Fibroblast of skin of right quadriceps (primary cell): ENCODE measurements at regions not wholly inside any gene's neighbourhood (a gene's known extent, or its start where the extent isn't known, plus 50 kb on each side); places are given as distances from the start of the nearest gene placed in this dataset.

Experiments
- DNase-seq: peaks from one replicate; pipeline ENCODE4 v3.0.0-alpha.2; 2013

DNA sequence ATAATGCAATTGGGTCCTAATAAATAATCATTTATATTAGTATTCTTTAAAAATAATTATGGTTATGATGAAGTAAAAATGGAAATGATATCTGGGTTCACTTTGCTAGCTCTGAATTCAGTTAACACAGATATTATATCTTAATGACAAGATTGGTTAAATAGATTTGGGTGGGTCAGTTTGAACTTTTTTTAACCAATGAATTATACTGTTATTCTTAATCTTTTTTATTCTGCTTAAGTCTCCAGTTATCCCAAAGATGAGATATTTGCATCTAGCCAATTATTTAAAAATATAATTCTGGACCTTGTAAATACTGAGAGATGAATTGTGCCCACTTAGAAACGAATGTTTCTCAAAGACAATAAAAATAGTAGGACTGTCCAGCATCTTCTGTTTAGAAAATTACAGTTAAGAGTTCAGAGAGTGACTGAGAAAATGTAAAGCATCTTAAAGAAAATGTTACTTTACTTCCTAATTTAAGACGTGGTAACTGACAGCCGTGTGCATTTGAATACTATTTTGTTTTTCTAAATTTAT lies 345.2 kb downstream of the USP25 start:
- DNase-seq: no peak

DNA sequence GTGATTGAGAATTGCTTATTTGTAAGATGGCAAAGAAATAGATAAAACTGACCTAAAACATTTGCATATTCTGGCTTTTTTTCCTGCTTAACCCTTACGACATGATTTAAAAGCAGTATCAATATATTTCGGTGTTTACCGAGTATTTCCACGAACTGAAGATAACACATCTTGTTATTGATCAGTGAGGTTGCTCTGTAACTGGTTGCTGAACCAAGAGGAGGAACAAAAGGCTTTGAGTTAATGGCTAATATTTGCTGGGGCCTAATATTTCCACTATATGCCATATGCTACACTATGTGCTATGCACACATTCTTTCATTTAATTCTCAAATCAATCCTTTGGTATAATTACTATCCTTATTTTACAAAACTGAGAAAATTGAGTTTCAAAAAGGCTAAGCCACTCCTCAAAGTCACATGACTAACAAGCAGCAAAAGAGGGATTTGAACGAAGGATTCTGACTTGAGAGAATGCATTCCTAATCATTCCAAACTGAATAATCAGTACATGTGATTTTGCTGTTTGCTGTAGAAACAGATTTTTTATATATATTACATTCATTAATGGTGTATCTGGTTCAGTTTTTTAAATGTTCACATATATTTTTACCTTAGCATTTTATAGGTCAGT lies 346.0 kb downstream of the USP25 start:
- DNase-seq: no peak

DNA sequence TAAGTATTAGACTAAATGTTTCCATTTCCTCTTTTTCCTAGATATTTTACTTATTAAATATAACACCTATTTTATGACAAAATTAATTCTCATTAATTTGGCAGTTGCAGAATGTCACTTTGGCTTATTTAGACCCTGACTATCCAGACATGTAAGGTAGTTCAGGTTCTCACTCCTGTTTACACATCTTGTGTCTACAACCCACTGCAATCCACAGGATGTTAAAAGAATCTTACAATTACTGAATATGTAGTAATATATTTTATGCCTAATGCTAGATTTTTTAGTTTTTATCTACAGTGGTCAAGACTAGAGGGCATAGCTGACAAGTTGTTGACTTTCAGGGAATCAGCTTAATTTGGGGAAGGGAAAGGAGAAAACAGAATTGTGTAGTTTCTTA lies 346.7 kb downstream of the USP25 start:
- DNase-seq: no peak

DNA sequence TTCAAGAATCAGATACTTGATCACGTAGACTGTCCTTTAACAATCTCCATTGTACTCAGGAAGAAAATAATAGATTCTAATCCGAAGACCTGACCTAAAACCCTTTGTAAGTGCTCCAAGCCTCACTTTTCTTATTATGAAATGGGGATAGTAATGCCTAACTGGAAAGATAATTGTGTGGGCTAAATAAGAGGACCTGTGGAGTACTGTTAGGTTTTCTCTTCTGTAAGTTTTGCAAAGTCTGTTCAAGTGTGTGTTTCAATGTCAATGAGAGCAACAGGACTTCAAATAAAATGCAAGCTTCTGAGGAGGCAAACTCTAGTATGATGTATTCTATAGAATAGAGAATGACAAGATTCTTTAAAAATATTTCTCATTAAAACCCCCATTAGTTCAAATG lies 348.6 kb downstream of the USP25 start:
- no peak for DNase-seq

DNA sequence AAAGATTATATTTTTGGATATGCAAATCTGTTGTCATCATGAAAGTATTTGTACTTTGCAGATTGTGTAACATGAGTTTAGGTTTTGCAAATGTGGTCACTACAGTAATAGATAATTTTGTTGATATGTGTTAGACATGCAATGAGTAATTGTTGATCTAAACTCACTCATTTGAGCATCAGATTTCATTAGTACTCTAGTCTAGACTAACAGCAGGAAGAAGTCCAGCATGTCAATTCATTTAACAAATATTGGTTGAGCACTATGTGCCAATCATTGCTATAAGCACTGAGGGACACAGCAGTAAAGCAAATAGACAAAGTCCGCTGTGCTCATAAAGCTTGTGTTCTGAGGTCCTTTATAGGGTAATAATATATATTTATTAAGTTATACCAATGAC lies 350.0 kb downstream of the USP25 start:
- DNase-seq: peak; percentile 70

DNA sequence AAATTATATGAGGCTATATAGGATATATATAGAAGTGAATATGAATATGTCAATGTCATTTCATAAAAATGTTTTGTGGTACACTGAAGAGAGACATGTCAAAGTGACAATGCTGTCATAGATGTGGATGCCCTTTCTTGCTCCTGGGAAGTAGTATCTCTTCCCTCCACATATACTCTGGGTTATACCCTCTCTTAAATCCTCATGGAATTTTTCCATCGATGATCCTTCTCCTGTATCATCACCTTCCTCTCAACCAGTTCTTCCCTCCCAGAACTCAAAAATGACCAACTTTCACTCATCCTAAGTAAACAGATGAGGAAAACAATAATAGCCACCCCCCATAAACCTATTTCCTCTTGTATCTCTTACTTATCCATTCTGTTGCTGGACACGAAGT lies 351.5 kb downstream of the USP25 start:
- no peak for DNase-seq

DNA sequence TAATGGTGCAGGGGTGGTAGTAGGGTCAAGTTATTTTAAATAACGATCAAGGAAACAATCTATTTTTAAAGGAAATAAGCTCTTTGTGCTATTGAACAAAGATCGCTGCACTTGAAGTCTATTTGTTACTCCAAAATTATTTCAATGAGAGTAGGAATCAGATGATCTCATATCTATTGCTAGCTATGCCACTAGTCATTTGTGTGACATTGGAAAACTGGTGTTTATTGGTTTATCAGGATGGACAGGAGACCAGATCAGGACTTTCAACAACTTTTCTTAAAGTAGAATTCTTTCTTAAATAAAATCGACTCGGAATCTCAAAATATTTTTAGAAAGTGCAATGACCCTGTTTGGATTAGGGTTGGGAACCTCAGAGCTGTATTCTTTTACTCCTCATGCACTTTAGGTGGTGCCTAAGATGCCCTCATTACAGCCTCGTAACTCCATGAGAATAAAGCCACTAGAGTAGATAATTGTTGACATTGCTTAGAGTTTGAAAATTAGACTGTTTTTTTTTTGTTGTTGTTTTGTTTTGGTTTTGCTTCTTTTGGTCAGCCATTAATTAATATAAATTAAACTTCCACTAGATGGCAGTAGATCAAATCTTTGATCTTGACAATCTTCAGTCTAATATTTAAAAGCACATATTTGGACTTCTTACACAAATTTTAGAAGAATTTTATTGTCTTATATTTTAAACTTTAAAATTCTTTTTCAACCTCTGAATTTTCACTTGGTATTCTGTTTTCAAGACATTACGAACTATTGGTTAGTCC lies 352.4 kb downstream of the USP25 start:
- no peak for DNase-seq

DNA sequence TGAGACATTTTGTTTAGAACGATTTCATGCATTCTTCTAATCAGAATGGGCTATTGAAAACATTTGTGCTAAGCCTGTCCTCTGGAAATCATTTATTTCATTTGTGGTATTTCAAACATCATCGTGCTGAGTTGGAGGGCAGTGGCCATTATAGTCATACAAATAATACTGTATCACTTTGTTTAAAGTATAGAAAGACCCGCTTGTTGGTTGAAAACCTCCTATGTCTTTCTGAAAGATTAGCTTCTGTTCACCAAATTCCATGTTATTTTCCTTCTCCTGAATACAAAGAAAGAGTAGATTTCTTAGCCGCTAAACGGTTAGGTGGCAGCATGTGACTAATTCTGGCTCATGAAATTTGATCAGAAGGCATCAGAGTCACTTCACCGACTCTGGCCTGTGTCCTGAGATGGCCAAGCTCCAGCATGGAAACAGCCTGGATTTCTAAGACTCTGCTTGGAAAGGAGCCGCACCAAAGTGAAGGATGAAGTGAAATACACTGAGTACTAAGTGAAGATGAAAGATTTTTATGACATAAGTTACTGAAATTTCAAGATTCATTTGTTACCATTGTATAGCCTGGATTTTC lies 355.1 kb downstream of the USP25 start:
- peak; percentile 46 for DNase-seq

DNA sequence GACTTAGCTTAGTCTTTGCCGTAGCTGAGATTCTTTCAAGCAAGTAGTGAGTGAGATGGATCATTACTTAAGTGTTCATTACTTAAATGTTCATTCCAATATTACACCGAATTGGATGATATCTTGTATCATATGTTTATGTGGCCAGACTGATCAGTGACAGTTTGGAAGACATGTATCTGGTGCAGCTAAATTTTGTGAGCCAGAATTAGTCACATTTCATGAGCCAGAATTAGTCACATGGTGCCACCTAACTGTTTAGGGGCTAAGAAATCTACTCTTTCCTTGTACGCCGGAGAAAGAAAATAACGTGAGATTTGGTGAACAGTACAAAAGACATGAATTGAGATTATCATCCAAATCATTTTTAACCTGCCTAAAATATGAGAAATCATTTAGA lies 355.6 kb downstream of the USP25 start:
- no peak for DNase-seq

DNA sequence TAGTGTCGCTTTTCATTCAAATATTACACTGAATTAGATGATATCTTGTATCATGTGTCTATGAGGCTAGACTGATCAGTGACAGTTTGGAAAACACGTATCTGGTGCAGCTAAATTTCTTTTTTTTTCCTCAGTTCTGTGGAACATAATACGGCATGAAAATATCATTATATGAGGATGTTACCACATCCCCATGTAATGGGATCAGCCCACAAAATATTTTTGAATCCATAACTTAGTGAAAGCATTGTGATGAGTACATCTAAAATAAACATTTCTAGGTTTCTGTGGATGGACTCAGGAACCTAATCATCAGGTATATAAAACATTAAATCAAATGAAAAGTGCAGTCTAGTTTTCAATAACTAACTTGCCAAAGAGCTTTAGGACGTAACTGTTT lies 356.3 kb downstream of the USP25 start:
- peak; percentile 34 for DNase-seq

DNA sequence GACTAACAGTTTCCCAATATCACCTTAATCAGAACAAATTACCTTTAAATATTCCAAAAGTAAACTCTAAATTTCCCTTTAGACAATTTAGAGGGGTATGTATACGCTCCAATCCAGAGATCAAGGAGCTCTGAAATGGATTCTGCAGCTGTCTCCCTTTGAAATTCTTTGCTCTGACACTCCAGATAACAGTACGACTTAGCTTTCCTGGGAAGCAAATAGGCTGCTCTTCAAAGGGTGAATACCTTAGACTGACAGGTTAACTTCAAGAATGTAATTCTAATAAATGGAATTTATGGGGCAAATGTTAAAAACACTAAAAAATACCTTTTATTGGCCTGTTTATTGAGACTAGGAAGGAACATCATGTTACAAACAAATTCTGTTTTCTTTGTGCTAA lies 357.2 kb downstream of the USP25 start:
- no peak for DNase-seq

DNA sequence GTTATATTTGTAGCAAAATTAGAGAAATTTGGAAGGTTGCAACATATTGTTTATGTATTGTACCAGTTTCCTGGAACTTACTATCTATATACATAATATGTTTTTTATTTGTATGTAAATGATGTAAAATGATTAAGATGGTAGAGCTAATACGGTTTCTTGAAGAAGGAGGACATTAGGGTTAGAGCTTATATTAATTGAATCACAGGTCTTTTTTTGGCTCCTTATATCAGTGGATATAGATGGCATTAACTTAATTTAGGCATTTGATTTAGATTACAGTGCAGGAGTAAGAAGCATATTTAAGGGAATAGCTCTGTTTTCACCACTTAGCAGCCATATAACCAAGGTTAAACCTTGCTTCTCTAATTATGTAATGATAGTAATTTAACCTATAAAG lies 357.7 kb downstream of the USP25 start:
- no peak for DNase-seq

DNA sequence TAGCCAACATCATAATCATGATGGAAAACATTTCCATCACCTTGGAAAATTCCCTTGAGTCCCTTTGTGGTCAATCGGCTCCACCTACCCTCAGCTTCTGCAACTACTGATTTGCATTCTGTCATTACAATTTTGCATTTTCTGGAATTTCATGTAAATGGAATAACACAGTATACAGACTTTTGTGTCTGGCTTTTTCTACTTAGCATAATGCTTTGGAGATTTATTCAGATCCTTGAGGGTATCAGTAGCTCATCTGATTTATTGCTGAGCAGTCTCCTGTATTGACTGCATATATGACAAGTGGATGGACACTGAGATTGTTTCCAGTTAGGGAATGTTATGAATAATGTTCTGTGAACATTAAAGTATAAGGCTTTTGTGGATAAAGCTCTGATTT lies 358.3 kb downstream of the USP25 start:
- no peak for DNase-seq

DNA sequence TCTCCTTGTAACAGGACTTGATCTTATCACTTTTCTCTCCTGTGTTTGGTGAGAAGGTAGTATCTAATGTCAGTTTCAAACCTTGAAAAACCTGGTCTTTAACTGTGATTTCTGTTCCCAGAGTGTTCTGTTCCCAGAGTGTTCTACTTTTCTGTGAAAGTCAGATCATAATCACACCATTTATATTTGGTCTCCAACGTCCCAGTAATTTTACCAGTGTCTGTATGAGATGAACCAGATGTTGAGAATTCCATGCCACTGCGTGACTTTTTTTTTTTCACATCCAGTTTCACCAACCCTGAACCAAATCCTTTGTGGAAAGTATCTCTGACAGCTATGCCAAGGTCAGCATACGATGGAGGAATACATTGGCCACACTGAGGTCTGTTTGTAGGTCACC lies 365.2 kb downstream of the USP25 start:
- no peak for DNase-seq

DNA sequence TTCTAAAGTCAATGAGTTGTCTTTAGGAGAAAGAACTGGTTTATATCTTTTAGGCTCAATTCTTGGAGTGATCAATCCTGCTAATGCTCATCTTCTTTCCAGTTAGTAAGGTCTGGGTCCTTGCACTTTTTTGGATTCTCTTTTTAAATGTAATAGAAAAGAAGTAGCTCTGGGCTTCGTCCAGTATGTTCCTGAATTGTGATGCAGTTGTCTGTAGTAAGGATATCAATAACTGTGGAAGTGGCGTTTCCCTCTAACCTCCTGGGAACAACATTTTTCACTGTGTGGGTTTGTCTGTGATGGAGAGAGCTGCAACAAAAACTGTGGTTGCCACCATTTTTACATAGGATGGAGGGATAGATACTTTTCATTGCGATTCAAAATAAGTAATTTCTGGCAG lies 367.2 kb downstream of the USP25 start:
- DNase-seq: no peak

DNA sequence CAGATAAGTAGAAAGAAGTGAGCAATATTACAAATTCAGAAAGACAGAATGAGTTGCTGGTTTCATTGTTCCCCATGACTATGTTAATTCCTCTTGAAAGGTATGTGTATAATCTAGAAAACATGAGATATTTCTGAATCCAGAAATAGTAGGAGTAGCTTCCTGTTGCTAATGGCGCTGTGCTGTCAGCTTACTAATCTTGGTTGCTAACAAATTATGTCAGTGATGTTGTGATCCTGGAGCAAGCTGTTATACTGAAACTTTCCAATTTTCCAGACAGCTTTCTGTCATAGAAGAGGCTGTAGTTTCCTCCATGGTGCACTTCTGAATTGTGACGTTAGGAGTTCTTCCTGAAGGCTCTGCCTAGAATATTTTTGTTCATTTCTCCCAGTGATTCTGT lies 372.3 kb downstream of the USP25 start:
- DNase-seq: peak; percentile 8

DNA sequence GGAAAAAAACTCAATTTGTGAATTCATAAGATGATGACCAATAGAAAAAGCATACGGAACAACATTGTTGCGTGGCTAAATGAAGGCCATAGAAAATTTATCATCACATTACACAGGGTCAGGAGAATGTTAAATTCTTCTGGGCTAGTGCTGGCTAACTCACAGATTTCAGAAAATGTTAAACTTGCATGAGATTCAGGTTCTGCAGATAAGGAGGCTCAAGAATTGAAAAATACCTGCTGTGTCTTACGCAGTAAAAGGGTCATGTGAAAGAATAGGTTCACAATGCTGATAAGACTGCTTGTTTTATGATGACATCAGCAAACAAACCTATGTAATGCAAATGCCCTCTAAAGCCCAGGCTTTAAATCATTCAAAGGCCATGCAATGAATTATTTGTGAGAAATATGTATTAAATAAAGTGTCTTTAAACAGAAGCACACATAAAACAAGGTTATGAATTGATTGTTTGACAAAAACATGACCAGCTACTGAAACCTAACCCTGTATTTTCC lies 378.8 kb downstream of the USP25 start:
- no peak for DNase-seq

DNA sequence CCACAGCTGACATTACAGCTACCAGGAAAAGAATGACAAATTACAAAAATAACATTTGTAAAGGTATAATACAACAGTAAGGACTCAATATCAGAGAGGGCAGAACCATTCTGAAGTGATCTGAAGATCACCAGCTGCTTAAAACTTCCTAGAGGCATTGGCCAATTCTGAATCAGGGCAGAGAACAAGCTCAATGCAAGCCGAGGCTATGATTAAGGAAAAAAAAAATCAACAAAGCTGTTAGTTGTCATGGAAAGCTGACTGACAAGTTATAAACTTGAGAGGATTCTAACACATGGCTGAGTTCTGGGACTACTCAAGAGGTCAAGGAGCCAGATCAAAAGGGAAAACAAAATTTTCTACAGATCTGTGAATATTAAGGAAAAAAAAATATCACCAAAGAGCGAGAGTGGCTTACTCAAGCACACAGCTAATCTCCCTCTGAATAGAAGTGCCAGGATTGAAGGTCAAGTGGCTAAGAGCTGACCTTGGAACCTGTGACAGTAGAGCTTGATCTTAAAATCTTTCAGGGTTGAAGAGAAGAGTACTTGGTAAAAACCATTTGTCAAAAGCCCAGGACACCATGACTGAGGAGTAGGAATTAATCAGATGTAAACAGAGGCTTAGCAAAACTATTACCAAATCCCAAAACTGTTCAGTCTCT lies 383.4 kb downstream of the USP25 start:
- no peak for DNase-seq

DNA sequence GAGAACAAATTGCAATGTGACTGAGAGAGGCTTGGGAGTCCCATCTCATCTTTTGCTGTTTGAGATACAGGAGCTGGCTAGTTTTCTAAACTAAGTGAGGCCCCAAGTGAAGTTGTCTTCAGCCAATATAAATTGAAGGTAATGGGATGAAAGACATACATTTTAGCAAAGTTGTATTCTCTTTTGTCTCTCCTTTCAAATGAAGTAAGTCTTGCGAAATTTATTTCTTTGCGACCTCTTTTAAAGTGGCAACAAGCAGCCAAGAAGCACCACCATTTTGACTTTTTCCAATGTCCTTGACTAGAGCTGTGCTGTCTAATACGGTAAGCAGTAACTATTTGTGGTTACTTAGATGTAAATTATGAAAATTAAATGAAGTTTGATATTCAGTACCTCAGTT lies 385.7 kb downstream of the USP25 start:
- DNase-seq: no peak

DNA sequence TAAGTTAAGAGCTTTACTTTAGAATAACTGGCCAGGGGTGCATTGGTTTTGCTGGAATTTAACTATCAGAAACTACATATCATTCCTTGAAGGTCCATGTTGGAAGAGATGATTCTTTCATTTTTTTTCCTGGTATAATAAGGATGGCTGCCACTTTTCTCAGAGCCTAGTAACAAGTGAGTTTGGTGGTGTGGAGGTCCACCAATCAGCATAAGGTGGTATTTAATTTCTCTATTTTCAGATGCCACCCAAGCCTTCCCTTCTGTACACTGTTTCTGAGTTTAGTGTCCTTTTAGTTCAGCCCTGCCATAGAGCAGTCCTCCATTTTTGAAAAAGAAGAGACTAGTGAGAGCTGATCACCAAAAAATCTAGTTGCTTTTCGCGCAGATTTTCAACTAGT lies 386.3 kb downstream of the USP25 start:
- no peak for DNase-seq

DNA sequence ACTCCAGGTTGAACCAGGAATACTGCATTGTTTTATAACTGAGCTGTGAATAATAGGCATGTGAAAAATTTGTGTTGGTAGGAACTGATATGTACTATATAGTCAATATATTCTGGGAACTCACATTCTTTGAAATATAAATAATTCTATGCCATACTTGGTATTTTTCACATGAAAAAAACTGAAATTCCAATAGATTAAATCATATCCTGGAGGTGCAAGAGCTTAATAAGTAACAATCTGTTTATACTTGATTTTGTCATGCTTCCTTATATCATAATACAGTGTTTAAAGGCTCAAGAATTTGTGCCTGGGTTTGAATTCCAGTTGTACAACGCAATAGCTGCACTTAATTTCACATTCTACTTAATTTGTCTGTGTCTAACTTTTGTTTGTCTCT lies 387.0 kb downstream of the USP25 start:
- peak; percentile 90 for DNase-seq

DNA sequence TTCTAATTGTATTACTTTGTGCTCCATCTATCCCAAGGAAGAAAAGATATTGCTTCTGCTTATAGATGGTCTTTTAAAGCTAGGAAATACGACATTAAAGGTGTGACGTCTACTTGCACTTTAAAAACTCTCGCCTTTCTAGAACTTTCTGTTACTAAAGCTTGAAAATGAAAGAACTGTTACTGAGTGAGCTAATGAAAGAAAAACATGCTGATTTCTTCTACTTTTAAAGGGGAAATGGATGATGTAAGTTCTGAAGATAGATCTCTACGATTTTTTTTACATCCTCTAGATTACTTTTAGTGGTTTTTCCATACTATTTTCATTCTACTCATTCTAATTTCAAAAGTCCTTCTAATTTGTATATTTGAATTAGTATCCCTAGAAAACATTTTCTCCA lies 387.5 kb downstream of the USP25 start:
- DNase-seq: no peak

DNA sequence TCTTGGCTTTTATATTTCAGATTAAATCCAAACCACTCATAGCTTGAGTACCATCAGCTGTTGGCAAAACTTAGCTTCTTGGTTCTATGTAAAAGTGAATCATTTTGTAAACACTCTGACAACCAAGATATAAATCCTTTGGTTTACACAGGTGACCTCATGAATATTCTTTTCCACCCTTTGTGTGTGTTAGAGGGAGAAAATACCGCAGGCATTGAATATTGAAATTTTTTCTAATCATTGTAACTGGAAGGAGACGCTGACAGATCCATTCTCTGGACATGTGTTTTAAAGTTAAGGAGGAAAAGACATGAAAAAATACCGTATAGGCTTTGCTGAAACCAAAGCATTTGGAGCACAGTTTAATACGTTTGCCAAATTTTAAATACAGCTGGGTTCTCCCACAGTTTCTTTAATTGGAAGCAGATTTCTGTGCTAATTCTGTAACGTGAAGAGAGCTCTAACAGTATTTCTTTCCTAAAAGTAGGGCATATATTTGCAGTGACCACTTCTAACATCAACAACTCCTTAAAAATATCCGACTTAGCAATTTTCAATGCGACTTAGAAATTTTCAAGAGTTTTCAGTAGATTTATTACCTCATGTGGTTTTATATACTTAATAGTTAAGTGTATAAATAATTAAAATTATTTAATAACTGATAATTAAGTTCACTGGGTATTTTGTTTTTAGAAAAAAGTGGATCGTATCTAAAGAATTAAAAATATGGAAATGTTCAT lies 388.2 kb downstream of the USP25 start:
- DNase-seq: peak; percentile 97
